HUES48 (cell line): ENCODE measurements at regions not wholly inside any gene's neighbourhood (a gene's known extent, or its start where the extent isn't known, plus 50 kb on each side); places are given as distances from the start of the nearest gene placed in this dataset.

Source experiments
- H3K27ac ChIP-seq: one replicate; pipeline ENCODE4 v1.7.0; 2013; ENCODE audit warnings: low read depth, low read length, inconsistent platforms
- H3K27me3 ChIP-seq: 2 replicates; pipeline ENCODE4 v1.6.1; 2013; ENCODE audit warnings: mild to moderate bottlenecking, low read length; ENCODE audit not compliant: control insufficient read depth, insufficient read depth
- H3K36me3 ChIP-seq: 2 replicates; pipeline ENCODE4 v1.6.1; 2013; ENCODE audit warnings: low read length; ENCODE audit not compliant: control insufficient read depth, insufficient read depth
- H3K4me1 ChIP-seq: 2 replicates; pipeline ENCODE4 v1.6.1; 2013; ENCODE audit warnings: mild to moderate bottlenecking, low read length; ENCODE audit not compliant: control insufficient read depth, insufficient read depth
- H3K4me3 ChIP-seq: 2 replicates; pipeline ENCODE4 v1.5.1; 2013; ENCODE audit warnings: mild to moderate bottlenecking, low read depth, low read length
- H3K9ac ChIP-seq: 2 replicates; pipeline ENCODE4 v1.6.1; 2013; ENCODE audit warnings: mild to moderate bottlenecking, low read depth, low read length, moderate library complexity
- H3K9me3 ChIP-seq: 2 replicates; pipeline ENCODE4 v1.6.1; 2013; ENCODE audit warnings: low read length; ENCODE audit not compliant: control insufficient read depth, insufficient read depth

- no peak overlapping the region for H3K27ac ChIP-seq
- H3K9me3 ChIP-seq = no peaks in the 10 kb centered on the region
- no peak overlapping the region for H3K4me3 ChIP-seq
- no peaks in the 10 kb centered on the region for H3K36me3 ChIP-seq
- peaks cover 6% of the 10 kb centered on the region for H3K27me3 ChIP-seq
- H3K4me1 ChIP-seq = peaks cover 12% of the 10 kb centered on the region
- no peak overlapping the region for H3K9ac ChIP-seq
Measured at GRCh38 chr4:187020676-187021075, 297.0 kb upstream of the FAT1 start.

- Histone ChIP-seq H3K27me3 (peaks cover 6% of the 10 kb centered on the region), H3K27ac (no peak overlapping the region), H3K9me3 (no peaks in the 10 kb centered on the region), H3K9ac (no peak overlapping the region), H3K36me3 (no peaks in the 10 kb centered on the region), H3K4me3 (no peak overlapping the region), H3K4me1 (peaks cover 12% of the 10 kb centered on the region)
Measured at GRCh38 chr4:187021436-187022205, 298.0 kb upstream of the FAT1 start.

- Histone ChIP-seq H3K9ac (no peak overlapping the region), H3K27ac (no peak overlapping the region), H3K36me3 (no peaks in the 10 kb centered on the region)
Measured at GRCh38 chr4:187027272-187027671, 303.6 kb upstream of the FAT1 start.

GRCh38 chr4:187042251-187042650 is 318.6 kb upstream of the FAT1 start:
- no peaks in the 10 kb centered on the region for H3K27me3 ChIP-seq
- H3K4me3 ChIP-seq = no peak overlapping the region
- no peak overlapping the region for H3K27ac ChIP-seq
- no peak overlapping the region for H3K9ac ChIP-seq
- H3K4me1 ChIP-seq = no peaks in the 10 kb centered on the region
- H3K9me3 ChIP-seq = 0 out of 2 replicates have a peak, but pooled peaks cover 2% of the 10 kb centered on the region
- H3K36me3 ChIP-seq = no peaks in the 10 kb centered on the region

More at GRCh38 chr4:187027272-187027671, 303.6 kb upstream of the FAT1 start:
- peaks cover 4% of the 10 kb centered on the region; the same call in 1 of the 2 replicates for H3K4me1 ChIP-seq
- H3K9me3 ChIP-seq = no peaks in the 10 kb centered on the region
- H3K4me3 ChIP-seq = no peak overlapping the region
- no peaks in the 10 kb centered on the region for H3K27me3 ChIP-seq

GRCh38 chr4:187046471-187046870 is 322.8 kb upstream of the FAT1 start:
- Histone ChIP-seq H3K9me3 (peaks cover 2% of the 10 kb centered on the region; the same call in 1 of the 2 replicates), H3K4me1 (no peaks in the 10 kb centered on the region), H3K27me3 (no peaks in the 10 kb centered on the region), H3K36me3 (no peaks in the 10 kb centered on the region), H3K9ac (no peak overlapping the region), H3K4me3 (no peak overlapping the region), H3K27ac (no peak overlapping the region)

GRCh38 chr4:187059021-187059420 is 335.4 kb upstream of the FAT1 start:
- Histone ChIP-seq H3K36me3 (no peaks in the 10 kb centered on the region), H3K4me1 (no peaks in the 10 kb centered on the region), H3K9ac (no peak overlapping the region), H3K27ac (no peak overlapping the region), H3K4me3 (no peak overlapping the region), H3K27me3 (no peaks in the 10 kb centered on the region), H3K9me3 (no peaks in the 10 kb centered on the region)

- Histone ChIP-seq H3K4me1 (no peaks in the 10 kb centered on the region), H3K9me3 (no peaks in the 10 kb centered on the region), H3K9ac (no peak overlapping the region), H3K4me3 (no peak overlapping the region), H3K27ac (no peak overlapping the region), H3K27me3 (no peaks in the 10 kb centered on the region), H3K36me3 (no peaks in the 10 kb centered on the region)
Measured at GRCh38 chr4:187059895-187060294, 336.2 kb upstream of the FAT1 start.

- no peaks in the 10 kb centered on the region for H3K36me3 ChIP-seq
- H3K9ac ChIP-seq = no peak overlapping the region
- no peaks in the 10 kb centered on the region for H3K27me3 ChIP-seq
- H3K4me1 ChIP-seq = peaks cover 4% of the 10 kb centered on the region; the same call in 1 of the 2 replicates
- H3K9me3 ChIP-seq = no peaks in the 10 kb centered on the region
- H3K27ac ChIP-seq = no peak overlapping the region
- H3K4me3 ChIP-seq = no peak overlapping the region
Measured at GRCh38 chr4:187060551-187060950, 336.9 kb upstream of the FAT1 start.

GRCh38 chr4:187063251-187063650 is 339.6 kb upstream of the FAT1 start:
- Histone ChIP-seq H3K27me3 (no peaks in the 10 kb centered on the region), H3K36me3 (no peaks in the 10 kb centered on the region), H3K9ac (no peak overlapping the region), H3K9me3 (no peaks in the 10 kb centered on the region), H3K4me1 (peaks cover 5% of the 10 kb centered on the region; the same call in 1 of the 2 replicates), H3K4me3 (no peak overlapping the region), H3K27ac (no peak overlapping the region)

GRCh38 chr4:187064033-187064432 is 340.4 kb upstream of the FAT1 start:
- Histone ChIP-seq H3K4me1 (peaks cover 5% of the 10 kb centered on the region; the same call in 1 of the 2 replicates), H3K27me3 (no peaks in the 10 kb centered on the region), H3K9ac (no peak overlapping the region), H3K27ac (no peak overlapping the region), H3K4me3 (no peak overlapping the region), H3K36me3 (no peaks in the 10 kb centered on the region), H3K9me3 (no peaks in the 10 kb centered on the region)

GRCh38 chr4:187065396-187065795 is 341.7 kb upstream of the FAT1 start:
- Histone ChIP-seq H3K27ac (no peak overlapping the region), H3K27me3 (no peaks in the 10 kb centered on the region), H3K4me3 (no peak overlapping the region), H3K4me1 (peaks cover 8% of the 10 kb centered on the region), H3K36me3 (no peaks in the 10 kb centered on the region), H3K9ac (no peak overlapping the region), H3K9me3 (no peaks in the 10 kb centered on the region)
